ENCODE measurements at regions not wholly inside any gene's neighbourhood (a gene's known extent, or its start where the extent isn't known, plus 50 kb on each side); places are given as distances from the start of the nearest gene placed in this dataset.

DNA sequence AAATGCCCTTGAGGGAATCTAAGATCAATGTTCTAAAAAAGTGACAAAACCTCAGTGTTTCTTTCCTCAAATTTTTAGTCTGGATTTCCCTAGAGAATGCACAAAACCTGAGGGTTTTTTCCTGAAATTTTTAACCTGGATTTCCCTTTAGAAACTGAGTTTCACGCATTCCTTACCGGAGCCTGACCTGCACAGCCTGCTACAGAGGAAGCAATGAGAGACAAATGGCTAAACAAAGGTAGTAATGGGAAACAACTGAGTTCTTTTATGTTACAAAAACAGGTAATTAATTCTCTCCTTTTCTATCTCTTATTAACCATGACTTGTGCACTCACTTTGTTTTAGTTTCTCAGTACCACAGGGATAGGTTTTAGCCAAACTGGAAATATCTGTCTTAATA lies 281.7 kb upstream of the NT5E start:
- H3K4me3 ChIP-seq (replicated peaks; ENCODE audit: low read depth, low read length) = no peak overlapping the region
- DNase-seq (ENCODE audit: low read depth) = no peak
- TF ChIP-seq, protein P1, sequence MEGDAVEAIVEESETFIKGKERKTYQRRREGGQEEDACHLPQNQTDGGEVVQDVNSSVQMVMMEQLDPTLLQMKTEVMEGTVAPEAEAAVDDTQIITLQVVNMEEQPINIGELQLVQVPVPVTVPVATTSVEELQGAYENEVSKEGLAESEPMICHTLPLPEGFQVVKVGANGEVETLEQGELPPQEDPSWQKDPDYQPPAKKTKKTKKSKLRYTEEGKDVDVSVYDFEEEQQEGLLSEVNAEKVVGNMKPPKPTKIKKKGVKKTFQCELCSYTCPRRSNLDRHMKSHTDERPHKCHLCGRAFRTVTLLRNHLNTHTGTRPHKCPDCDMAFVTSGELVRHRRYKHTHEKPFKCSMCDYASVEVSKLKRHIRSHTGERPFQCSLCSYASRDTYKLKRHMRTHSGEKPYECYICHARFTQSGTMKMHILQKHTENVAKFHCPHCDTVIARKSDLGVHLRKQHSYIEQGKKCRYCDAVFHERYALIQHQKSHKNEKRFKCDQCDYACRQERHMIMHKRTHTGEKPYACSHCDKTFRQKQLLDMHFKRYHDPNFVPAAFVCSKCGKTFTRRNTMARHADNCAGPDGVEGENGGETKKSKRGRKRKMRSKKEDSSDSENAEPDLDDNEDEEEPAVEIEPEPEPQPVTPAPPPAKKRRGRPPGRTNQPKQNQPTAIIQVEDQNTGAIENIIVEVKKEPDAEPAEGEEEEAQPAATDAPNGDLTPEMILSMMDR (IDR thresholded peaks at IDR 0.05; ENCODE audit: low read length, missing control alignments) = no peak

DNA sequence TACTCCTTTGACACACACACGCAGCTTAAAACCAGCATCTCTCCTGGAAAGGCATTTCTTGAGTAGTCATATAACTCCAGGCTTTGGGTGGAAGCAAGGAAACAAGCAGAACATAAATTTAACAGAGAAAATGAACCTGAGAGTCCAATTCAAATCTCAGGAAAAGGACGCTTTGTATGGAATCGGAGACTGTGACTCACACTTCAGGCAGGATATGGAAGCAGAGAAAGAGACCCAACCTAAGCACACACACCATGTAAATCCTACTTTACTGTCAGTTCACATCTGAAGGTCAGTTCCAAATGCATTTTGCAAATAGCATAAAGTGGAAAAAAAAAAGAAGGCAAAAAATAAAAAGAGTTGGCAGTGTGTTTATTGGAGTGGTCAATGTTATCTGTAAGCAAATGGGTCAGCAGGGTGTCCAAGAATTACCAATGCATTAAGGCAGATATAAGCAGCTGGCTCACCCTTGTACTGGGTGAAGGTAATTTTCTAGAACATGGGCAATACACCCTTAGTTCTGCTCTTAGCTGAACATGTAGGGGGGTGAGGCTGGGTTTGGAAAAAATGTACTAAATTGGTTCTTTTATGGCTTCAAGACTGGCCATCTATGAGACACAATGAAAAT lies 283.7 kb upstream of the NT5E start:
- H3K4me3 ChIP-seq (replicated peaks; ENCODE audit: low read depth, low read length) = no peak overlapping the region
- DNase-seq (ENCODE audit: low read depth) = no peak
- TF ChIP-seq, protein P1 (IDR thresholded peaks at IDR 0.05; ENCODE audit: low read length, missing control alignments) = no peak

DNA sequence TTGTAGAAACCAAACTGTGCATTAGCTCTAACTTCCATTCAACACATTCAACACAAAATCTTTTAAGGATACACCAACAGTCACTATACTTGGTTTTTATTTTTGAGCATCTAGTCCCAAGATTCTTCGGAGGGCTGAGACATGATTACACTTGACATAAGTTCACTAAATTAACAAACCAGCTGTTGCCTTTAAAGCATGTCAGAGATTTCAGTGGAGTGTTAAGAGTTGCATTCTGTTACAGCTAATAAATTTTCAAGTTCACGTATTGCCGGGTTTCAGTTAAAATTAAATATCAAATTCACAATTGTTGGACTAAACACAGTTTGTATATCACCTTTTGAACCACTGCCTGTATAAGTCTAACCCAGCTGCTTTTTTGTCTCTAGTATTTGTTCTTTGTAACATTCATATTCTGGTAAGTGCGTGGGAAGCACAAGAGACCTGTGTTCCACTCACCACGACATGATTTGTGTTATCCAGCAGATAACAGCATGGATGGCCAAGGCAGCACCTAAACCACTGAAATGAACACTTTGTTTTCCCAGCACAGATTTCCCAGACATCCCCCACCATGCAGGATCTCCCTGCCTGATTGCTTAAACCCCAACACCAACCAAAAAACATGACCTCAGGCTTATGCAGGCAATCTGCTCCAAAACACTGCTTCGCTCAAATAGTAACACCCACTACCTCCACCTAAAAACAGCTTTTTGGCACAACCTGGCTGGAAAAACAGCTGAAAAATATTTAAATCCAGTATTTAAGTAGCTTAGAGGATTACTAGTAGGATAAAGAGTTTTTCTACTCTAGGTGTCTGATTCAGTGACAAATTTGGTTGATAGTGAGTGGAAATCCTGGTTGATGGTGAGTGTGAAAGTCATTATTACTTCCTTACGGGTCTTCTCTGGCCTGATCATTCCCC lies 286.5 kb upstream of the NT5E start:
- peak; percentile 3 for DNase-seq (ENCODE audit: low read depth)
- no peak overlapping the region for H3K4me3 ChIP-seq (replicated peaks; ENCODE audit: low read depth, low read length)
- TF ChIP-seq, protein P1 (IDR thresholded peaks at IDR 0.05; ENCODE audit: low read length, missing control alignments) = no peak

DNA sequence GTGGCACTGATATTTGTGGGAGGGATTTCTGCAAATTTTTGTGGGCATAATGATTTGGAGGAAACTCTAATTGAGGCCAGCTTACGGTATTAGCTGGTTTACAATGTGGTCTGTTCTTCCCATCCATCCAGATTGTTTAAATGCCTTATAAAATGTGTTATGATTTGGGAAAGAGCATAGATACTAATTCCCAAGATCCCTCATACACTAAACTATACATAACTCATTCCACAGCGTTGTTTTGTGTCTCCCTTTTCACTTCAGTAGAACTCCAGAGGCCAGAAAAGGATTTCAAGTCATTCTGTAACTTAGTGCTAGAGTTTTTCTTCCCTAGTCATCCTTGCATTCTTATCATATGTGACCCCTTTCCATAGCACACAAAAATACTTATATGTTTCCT lies 292.6 kb upstream of the NT5E start:
- TF ChIP-seq, protein P1 (IDR thresholded peaks at IDR 0.05; ENCODE audit: low read length, missing control alignments) = no peak
- H3K4me3 ChIP-seq (replicated peaks; ENCODE audit: low read depth, low read length) = no peak overlapping the region
- DNase-seq (ENCODE audit: low read depth) = no peak

DNA sequence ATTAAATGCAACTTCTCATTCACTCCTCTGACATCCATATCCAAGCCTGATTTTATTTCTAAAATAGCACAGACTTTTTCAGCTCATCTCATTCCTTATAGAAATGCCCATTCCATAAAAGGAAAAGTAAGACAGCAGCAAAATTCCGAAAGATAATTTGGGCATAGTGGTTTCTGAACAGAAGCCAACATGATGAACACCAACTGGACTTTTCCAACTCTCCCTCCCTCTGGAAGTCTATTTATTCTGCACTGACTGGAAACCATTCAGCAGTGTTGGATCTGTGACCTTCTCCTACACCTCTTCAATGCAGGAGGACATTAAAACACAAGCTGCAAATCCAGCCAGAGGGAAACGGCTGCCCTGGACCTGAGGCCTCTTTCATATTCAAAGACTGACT lies 306.2 kb upstream of the NT5E start:
- TF ChIP-seq, protein P1 (IDR thresholded peaks at IDR 0.05; ENCODE audit: low read length, missing control alignments) = no peak
- no peak overlapping the region for H3K4me3 ChIP-seq (replicated peaks; ENCODE audit: low read depth, low read length)

DNA sequence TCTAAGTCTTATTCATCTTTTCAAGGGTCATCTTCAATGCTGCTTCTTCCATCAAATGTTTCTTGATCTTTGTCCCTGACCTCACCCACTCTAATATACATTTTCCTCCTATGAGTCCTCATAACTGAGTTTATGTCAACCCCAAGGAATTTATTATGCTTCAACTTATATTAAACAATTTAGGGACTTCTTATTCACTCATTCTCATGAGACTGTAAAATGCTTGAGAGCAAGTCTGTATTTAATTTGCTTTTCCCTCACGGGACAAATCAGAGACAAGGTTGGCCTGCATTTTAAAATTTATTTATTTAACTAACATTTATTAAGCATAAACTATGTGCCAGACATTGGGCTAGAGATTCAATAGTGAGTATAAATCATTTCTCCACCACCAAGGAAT lies 312.0 kb upstream of the NT5E start:
- H3K4me3 ChIP-seq (replicated peaks; ENCODE audit: low read depth, low read length) = no peak overlapping the region
- TF ChIP-seq, protein P1 (IDR thresholded peaks at IDR 0.05; ENCODE audit: low read length, missing control alignments) = no peak
- no peak for DNase-seq (ENCODE audit: low read depth)

More for the DNA sequence above, 306.2 kb upstream of the NT5E start:
- DNase-seq (ENCODE audit: low read depth) = no peak

All from fibroblast of pulmonary artery (primary cell).